K562 (cell line): ENCODE measurements at regions not wholly inside any gene's neighbourhood (a gene's known extent, or its start where the extent isn't known, plus 50 kb on each side); places are given as distances from the start of the nearest gene placed in this dataset.
A peak's percentile ranks its signal among the peaks of the same experiment; 100 is the strongest.

ENCODE experiments used
- ATAC-seq: fragments of 200-7000 bp; cut with Tn5 transposase; 3 replicates; pipeline ENCODE4 v1.9.1; 2020; ENCODE audit warnings: moderate library complexity
- BruUV-seq: library from RNA; stranded (reverse); fragments of 400-500 nt; replicated peaks from 2 replicates; lab custom pipeline; 2021; lab: Mats Ljungman, UMichigan
- CTCF ChIA-PET: fragments of 300-600 bp; formaldehyde crosslinking; extraction: SDS; loops from one replicate; lab custom pipeline; 2021; ENCODE audit warnings: low intra/inter-chr PET ratio; lab: Yijun Ruan, JAX
- POLR2A ChIA-PET: fragments of 300-600, 350-650 bp; sonication (Branson Sonifier 250); formaldehyde crosslinking; extraction: SDS; loops from one replicate; lab custom pipeline; 2021; ENCODE audit warnings: antibody characterized with exemption, inconsistent platforms; lab: Yijun Ruan, JAX
- DNase-seq, 4 experiments: peaks; one replicate each; pipeline versions ENCODE4 v3.0.0 to v3.0.0-alpha.2; 2011 to 2018; ENCODE audit warnings: low spot score in 3 of 4, mixed read lengths in 3 of 4; ENCODE audit errors: extremely low read depth in 1 of 4
- FAIRE-seq: peaks from 2 replicates; lab custom pipeline; 2011; peaks lifted over from hg19 to GRCh38; lab: Jason Lieb, UNC
- H2AFZ ChIP-seq: 2 replicates; pipeline ENCODE4 v1.6.0; 2011; ENCODE audit warnings: low read depth, low read length, control low read depth, inconsistent platforms
- H3K27ac ChIP-seq: fragments of 200-600 bp; 3 replicates; pipeline ENCODE4 v1.8.0; 2011; ENCODE audit warnings: low read depth, mild to moderate bottlenecking, control low read depth, inconsistent platforms, low read length, moderate library complexity, mixed read lengths; ENCODE audit errors: extremely low read depth
- H3K27me3 ChIP-seq, 2 experiments: fragments of 300-600 bp in 1 of 2; 2 replicates in 1 of 2; 3 replicates in 1 of 2; pipeline versions ENCODE4 v1.6.0 to v1.8.0; 2011; ENCODE audit warnings: inconsistent platforms in 2 of 2, low read length in 2 of 2, mild to moderate bottlenecking in 1 of 2, mixed read lengths in 1 of 2, moderate library complexity in 1 of 2; ENCODE audit not compliant: control insufficient read depth in 2 of 2, insufficient read depth in 2 of 2
- H3K36me3 ChIP-seq: fragments of 300-600 bp; 3 replicates; pipeline ENCODE4 v1.8.0; 2011; ENCODE audit warnings: mild to moderate bottlenecking, low read length, inconsistent platforms; ENCODE audit not compliant: control insufficient read depth, insufficient read depth
- H3K4me1 ChIP-seq, 2 experiments: fragments of 200-600 bp in 1 of 2; replicated peaks in 1 of 2; 2 replicates in 1 of 2; 3 replicates in 1 of 2; pipeline versions ENCODE4 v1.5.1 to v1.8.0; 2011; ENCODE audit warnings: inconsistent platforms in 2 of 2, low read length in 2 of 2, mild to moderate bottlenecking in 1 of 2, mixed read lengths in 1 of 2, moderate library complexity in 1 of 2; ENCODE audit not compliant: control insufficient read depth in 2 of 2, insufficient read depth in 2 of 2
- H3K4me2 ChIP-seq: 2 replicates; pipeline ENCODE4 v1.6.1; 2011; ENCODE audit warnings: low read length, control low read depth, inconsistent platforms, mixed read lengths; ENCODE audit not compliant: insufficient read depth
- H3K4me3 ChIP-seq: fragments of 200-600 bp; sonication (generic), shearing (Covaris generic); 2 replicates; pipeline ENCODE4 v1.5.1; 2016; ENCODE audit warnings: control low read depth, inconsistent platforms
- H3K79me2 ChIP-seq: fragments of 200-600 bp; 3 replicates; pipeline ENCODE4 v1.8.0; 2011; ENCODE audit warnings: low read length, inconsistent platforms; ENCODE audit not compliant: control insufficient read depth, insufficient read depth
- H3K9ac ChIP-seq, 2 experiments: 2 replicates each; pipeline versions ENCODE4 v1.6.0 to v1.6.1; 2011; ENCODE audit warnings: low read depth in 2 of 2, low read length in 2 of 2, control low read depth in 1 of 2, inconsistent platforms in 1 of 2, mild to moderate bottlenecking in 1 of 2, mixed read lengths in 1 of 2; ENCODE audit not compliant: insufficient read depth in 1 of 2
- H3K9me1 ChIP-seq: one replicate; pipeline ENCODE4 v1.6.0; 2011; ENCODE audit warnings: inconsistent platforms, mild to moderate bottlenecking, low read length, moderate library complexity; ENCODE audit not compliant: control insufficient read depth, insufficient read depth
- H3K9me3 ChIP-seq: replicated peaks from 2 replicates; pipeline ENCODE4 v1.5.1; 2011; ENCODE audit warnings: low read depth, low read length, inconsistent platforms; ENCODE audit not compliant: control insufficient read depth, insufficient read depth
- H4K20me1 ChIP-seq: replicated peaks from 2 replicates; pipeline ENCODE4 v1.6.1; 2011; ENCODE audit warnings: low read length, inconsistent platforms, mixed read lengths; ENCODE audit not compliant: control insufficient read depth, insufficient read depth
- CBX5 ChIP-seq: IDR thresholded peaks from 2 replicates; pipeline ENCODE4 v1.6.1; 2014; ENCODE audit warnings: low read depth, borderline replicate concordance
- CEBPG ChIP-seq, 3 experiments: fragments of 200-800 bp in 1 of 3; sonication (Bioruptor generic) in 1 of 3; sonication (generic) in 1 of 3; formaldehyde crosslinking in 1 of 3; IDR thresholded peaks in 2 of 3; conservative IDR thresholded peaks in 1 of 3; 2 replicates each; pipeline versions ENCODE4 v1.6.1 to v1.8.0; 2016 to 2022; ENCODE audit warnings: missing compliant biosample characterization in 2 of 3, missing genetic modification characterization in 2 of 3, mild to moderate bottlenecking in 1 of 3, missing genetic modification reagents in 1 of 3
- POLR2AphosphoS5 ChIP-seq: IDR thresholded peaks from 2 replicates; pipeline ENCODE4 v1.6.1; 2011; ENCODE audit warnings: mild to moderate bottlenecking, low read depth, low read length, moderate library complexity; ENCODE audit not compliant: control insufficient read depth, insufficient read depth
- SIRT6 ChIP-seq: IDR thresholded peaks from one replicate; pipeline ENCODE4 v1.6.1; 2012; ENCODE audit warnings: low read depth, mild to moderate bottlenecking, control low read depth, inconsistent platforms, low read length, moderate library complexity
- ZNF133 ChIP-seq: fragments of 250-450 bp; sonication (Bioruptor Pico); IDR thresholded peaks from 2 replicates; pipeline ENCODE4 v1.4.0; 2020; ENCODE audit warnings: mild to moderate bottlenecking
- WGBS: fragments of 100-300 bp; shearing (Covaris generic); methylation state at CpG from one replicate; pipeline ENCODE4 v1.1.6; 2016; ENCODE audit warnings: low coverage, mixed read lengths; ENCODE audit not compliant: insufficient coverage; ENCODE audit errors: missing lambda C conversion rate; 5-methylcytosine and 5-hydroxymethylcytosine counted together
- in situ Hi-C: fragments of 300-500 bp; cut with MboI; formaldehyde crosslinking; loops from 4 replicates; pipeline ENCODE4 v1.15.0; 2018; ENCODE audit warnings: inconsistent platforms, mixed read lengths
- intact Hi-C: fragments of 100-400 bp; cut with micrococcal nuclease; formaldehyde crosslinking; loops from 2 replicates; pipeline ENCODE4 v1.14.2; 2022
- TF ChIP-seq, protein P1 (sequence below): fragments of 250-450 bp; sonication (Bioruptor Pico); IDR thresholded peaks from 2 replicates; pipeline ENCODE4 v1.5.0; 2021
- TF ChIP-seq, protein P2 (sequence below): IDR thresholded peaks from 2 replicates; pipeline ENCODE4 v1.6.1; 2016; ENCODE audit warnings: missing genetic modification characterization, missing compliant biosample characterization

DNA sequence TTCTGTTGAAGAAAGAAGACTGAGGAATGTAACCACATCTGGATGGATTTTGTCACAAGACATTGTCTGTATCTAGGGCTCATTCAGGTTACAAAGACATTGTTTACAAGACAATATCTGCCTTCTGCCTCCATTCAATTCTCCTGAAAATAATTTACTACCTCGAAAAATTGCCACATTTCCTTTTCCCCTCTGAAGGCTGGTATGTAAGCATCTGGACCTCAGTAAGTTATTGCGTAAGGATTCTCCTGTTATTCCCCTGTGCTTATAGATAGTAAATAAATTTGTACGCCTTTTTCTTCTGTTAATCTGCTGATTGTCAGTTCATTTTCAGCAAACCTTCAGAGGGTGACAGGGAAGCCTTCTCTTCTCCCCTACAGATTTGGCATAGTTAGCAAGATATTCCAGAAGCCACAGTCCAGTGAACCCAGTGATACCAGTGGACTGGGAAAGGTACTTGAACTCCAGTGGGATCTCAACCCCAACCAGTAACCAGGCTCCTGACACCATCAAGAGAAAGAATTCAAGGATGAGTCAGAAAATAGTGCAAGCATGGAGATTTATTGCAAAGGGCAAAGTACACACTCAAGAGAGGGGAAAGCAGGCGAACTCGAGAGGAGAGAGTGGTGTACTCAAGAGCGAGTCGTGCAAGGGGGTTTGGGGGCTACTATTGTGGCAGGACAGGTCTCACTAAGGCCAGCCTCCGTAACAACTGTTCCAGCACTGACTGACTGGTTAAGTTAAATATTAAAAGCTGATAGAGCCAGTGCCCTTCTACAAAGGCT lies 706.9 kb upstream of the GHITM start:
- ATAC-seq (no peak), FAIRE-seq (no peak), DNase-seq (no peak)
- Histone ChIP-seq H4K20me1 (no peaks in the 10 kb centered on the region), H3K27ac (no peak overlapping the region), H3K79me2 (no peaks in the 10 kb centered on the region), H3K9ac (no peak overlapping the region), H3K27me3 (no peaks in the 10 kb centered on the region), H3K4me3 (no peak overlapping the region), H3K4me2 (no peak overlapping the region), H3K9me1 (no peaks in the 10 kb centered on the region), H2AFZ (no peak overlapping the region), H3K36me3 (no peaks in the 10 kb centered on the region), H3K9me3 (no peaks in the 10 kb centered on the region), H3K4me1 (no peaks in the 10 kb centered on the region)
- intact Hi-C loops = no loop called here
- ChIA-PET CTCF (no interaction called here), POLR2A (no interaction called here)
- WGBS = 1% methylated on average over 8 of the region's 8 CpGs
- no TSS peak for BruUV-seq
- in situ Hi-C loops = no loop called here
- TF ChIP-seq CBX5 (no peak), ZNF133 (CRISPR knock-in tag) (no peak), POLR2AphosphoS5 (no peak), SIRT6 (no peak), CEBPG (CRISPR knock-in tag; IDR thresholded peaks at IDR 0.05) (no peak), CEBPG (tag; conservative IDR thresholded peaks at IDR 0.05 in 1 of 2, IDR thresholded peaks at IDR 0.05 in 1 of 2) (0 out of 4 replicates have a peak, but pooled peaks of 1 of the 2 experiments have one; percentile 29)
- TF ChIP-seq, protein P1, sequence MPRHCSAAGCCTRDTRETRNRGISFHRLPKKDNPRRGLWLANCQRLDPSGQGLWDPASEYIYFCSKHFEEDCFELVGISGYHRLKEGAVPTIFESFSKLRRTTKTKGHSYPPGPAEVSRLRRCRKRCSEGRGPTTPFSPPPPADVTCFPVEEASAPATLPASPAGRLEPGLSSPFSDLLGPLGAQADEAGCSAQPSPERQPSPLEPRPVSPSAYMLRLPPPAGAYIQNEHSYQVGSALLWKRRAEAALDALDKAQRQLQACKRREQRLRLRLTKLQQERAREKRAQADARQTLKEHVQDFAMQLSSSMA = no peak
- TF ChIP-seq, protein P2, sequence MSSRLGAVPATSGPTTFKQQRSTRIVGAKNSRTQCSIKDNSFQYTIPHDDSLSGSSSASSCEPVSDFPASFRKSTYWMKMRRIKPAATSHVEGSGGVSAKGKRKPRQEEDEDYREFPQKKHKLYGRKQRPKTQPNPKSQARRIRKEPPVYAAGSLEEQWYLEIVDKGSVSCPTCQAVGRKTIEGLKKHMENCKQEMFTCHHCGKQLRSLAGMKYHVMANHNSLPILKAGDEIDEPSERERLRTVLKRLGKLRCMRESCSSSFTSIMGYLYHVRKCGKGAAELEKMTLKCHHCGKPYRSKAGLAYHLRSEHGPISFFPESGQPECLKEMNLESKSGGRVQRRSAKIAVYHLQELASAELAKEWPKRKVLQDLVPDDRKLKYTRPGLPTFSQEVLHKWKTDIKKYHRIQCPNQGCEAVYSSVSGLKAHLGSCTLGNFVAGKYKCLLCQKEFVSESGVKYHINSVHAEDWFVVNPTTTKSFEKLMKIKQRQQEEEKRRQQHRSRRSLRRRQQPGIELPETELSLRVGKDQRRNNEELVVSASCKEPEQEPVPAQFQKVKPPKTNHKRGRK (tag) = no peak
